NCI-H345 treated with DMSO at 0.1 percent for 48 hours (cell line): ENCODE measurements at regions not wholly inside any gene's neighbourhood (a gene's known extent, or its start where the extent isn't known, plus 50 kb on each side); places are given as distances from the start of the nearest gene placed in this dataset.

Experiments used
- DNase-seq: peaks from one replicate; lab custom pipeline; 2025; ENCODE audit not compliant: unreplicated experiment; lab: John Stamatoyannopoulos, UW

DNA sequence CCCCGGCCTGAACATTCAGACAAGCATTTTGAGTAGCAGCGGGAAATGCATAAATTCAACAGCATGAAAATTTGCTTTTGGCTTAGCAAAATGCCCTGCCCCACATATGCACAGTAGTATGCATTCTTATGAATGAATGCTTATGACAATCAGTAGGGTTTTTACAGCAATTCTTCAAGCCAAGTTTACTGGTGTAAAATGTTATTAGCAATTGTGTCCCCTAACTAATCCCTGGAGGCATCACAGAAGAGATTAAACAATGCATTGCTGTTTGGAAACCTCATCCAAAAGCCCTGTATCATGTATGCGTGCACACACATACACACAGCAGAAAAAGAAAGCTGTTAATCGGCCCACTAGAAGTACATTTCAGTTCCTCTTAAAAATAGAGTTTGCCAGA, 406.5 kb downstream of the LRIG3 start:
- DNase-seq, result no peak

DNA sequence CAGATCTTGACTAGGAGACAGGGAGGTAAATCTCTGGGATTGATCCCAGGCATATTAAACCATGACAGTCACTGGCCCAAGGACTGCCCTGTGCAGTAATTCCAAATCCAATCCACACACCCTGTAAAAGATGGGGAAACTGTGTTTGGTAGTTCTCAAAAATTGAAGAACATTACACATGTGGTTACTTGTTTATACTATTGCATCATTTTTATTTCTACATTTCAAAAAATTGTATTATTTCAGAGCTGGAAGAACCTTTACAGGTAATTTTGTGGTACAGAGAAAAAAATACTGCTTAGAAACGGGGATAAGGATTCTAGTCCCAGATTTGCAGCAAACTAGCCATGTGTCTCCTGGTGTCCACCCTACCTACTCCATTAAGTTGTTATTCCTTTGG, 400.5 kb downstream of the LRIG3 start:
- no peak for DNase-seq

DNA sequence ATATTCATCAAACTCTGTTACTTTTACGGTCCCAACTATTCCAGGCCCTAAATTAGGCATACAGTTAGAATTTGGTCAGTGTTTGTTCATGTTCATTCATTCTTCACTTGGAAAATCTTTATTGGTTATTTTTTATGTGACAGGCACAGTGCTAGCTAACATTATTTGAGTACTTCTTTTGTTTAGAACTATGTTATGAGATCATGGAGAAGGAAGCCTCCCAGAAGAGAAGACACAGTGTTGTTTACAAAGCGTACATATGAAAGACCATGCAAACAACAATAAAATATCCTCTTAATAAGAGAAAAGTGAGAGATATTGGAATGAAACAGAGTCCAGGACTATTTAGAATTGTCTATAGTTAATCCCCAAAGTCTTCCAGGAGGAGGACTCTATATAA, 399.2 kb downstream of the LRIG3 start:
- DNase-seq, result no peak

DNA sequence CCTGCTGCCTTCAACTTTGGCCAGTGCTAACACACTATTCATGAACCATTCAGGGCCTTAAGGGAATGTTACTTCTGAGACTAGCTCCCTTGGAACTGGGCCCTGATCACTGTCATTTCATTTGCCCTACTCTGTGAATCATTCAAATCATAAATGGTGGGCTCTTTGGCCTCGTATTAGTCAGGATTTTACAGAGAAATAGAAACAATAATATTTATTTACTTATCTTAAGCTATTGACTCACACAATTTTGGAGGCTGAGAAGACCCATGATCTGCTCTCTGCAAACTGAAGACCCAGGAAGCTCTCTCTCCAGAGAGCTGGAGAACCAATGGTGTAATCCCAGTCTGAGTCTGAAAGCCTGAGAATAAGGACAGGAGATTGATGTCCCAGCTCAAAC, 398.5 kb downstream of the LRIG3 start:
- no peak for DNase-seq

DNA sequence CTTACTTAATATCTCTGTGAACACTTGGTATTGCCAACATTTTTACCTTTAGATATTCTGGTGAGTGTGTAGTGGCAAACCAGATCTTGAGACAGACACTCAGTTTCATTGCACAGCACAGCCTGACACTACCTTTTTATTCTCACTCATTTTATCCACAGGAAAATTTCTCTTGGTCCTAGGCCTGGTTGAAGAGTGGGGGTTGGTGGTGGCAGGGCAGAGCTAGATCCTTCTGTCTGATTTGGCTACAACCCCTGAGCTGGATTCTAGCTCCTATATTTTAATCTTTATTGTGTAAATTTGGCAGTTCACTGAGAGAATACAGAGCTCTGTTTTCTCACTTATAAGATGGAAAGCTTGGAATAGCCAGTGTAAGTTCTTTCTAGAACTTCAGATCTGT, 396.9 kb downstream of the LRIG3 start:
- DNase-seq, result no peak

DNA sequence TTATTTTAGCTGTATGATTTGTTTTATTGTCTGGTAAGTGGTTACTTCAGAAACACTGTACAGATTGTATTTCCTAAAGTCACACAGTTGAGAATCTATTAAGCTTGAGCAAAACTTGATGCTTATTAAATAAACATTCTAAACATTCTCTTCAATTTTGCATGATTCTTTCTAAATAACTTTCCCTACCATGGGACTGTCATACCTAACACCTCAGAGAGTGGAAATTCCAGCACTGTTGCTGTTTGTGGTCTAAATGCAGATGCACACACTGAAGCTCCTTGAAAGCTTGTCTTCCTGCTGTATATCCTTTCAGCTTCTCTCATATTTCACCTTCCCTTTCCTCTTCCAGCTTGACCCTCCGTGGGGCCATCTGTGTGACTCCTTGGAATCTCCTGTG, 392.0 kb downstream of the LRIG3 start:
- DNase-seq, result no peak

DNA sequence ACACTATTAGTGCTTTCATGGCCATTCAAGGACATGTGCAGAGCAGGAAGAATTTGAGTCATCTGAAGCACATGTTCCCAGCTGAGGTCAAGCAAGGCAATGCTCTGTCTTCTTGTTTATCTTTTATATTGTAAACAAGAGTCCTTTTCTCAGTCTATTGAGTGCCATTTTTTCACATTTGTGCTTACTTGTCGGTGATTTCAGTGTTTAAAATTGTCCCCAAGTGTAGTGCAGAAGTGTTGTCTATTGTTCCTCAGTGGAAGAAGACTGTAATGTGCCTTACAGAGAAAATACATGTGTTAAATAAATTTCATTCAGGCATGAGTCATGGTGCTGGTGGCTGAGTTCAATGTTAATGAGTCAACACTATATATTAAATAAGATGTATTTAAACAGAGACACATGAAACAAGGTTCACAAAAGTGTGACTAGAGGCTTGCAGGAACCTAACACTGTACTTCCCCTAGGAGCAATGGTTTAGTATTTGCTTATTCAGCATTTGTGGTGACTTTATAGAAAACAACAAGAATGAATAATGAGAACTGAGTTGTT, 391.1 kb downstream of the LRIG3 start:
- no peak for DNase-seq

DNA sequence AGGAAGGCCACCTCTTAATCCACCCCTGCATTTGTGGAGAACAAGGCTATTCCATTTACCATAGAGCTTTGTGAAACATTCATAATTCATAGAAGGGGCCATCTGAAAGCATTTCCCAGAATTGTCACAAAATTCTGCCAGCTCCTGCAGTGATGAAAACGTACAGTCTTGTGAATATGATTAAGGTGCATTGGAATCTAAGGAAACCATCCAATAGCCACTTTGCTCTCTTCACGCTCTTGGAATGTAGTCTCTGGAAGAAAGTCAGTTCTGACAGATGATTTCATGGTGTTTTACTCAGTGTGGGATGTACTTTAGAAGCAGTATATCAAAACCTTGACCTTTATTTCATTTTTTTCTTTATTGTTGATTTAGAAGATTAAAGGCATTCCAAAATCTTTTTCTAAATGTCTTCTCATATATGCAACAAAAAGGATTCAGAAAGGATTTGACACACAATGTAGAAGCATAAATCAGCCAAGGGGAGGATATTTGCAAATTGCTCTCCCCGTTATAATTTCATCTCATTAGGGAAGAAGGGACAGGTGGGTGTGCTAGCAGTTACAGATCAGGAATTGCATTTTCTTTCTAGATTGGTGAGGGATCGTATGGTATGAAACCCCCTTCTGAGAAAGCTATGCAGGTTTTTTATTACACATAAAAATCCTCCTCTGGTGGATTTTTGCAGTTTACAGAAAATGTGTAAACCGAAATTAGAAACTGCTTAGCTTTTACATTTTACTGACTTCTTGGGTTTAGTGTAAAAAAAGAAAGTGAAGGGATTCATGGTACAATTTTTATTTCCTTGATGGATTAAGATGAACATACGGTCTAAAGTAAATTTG, 390.2 kb downstream of the LRIG3 start:
- DNase-seq, result no peak

DNA sequence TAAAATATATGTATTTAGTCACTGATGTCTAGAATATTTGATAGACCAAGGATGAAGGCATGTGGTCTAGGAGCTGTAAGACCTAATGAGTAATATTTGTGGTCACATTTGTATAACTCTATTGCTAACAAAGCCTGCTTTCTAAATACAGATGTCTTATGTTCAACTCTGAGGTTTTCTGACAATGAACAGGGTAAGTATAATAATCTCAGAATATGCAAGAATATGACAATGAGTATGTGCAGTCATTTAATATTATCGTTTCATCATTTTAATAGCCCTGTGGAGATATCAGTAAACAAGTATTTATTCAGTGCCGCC, 389.6 kb downstream of the LRIG3 start:
- DNase-seq, result no peak

DNA sequence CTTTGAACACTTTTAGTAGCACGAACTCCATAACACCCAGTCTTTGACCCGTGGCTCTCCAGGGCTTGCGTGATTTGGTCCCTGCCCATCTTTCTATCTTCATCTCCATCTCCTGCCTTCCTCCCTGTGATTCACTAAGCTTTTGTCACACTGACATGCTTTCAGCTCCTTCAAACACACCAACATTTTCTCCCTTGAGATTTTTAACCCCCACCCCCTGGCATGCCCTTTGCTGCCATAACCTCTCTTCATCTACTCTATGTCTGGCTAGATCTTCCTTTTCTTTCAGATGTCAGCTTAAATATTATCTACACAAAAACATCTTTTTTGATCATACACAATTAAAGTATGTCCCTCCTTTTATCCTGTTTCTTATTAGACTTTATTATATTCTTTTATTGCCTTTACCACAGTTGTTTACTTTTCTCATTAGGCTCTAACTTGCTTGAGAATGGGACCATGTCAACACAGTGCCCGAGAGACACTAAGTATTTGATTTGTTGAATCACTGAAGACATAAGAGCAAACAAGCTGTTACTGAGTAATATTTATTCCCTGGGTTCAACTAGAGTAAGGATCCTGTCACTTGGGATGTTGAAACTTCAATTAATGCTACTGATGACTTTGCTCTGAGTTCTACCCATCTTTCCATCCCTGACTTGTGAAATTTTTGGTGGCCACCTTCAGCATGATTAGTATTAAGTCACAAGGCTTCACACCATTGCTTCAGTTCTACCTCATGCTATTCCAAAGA, 387.3 kb downstream of the LRIG3 start:
- DNase-seq, result no peak

DNA sequence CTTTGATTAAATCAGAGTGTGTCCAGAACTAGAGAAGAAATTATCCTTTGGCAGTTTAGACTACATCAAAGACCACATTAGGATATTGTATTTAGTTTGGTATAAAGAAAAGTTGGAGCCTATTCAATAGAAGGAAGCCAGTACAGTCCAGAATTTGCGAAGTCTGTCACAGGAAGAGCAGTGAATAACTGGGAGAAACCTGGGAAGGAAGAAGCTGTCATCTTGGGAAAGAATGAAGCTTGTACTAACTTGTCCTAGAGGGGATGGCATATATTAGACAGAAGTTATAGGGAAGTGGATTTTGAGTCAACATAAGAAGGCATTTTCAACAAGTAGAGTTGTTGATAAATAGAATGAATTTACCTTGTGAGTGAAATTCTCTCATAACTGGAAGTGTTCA, 386.7 kb downstream of the LRIG3 start:
- DNase-seq, result no peak

DNA sequence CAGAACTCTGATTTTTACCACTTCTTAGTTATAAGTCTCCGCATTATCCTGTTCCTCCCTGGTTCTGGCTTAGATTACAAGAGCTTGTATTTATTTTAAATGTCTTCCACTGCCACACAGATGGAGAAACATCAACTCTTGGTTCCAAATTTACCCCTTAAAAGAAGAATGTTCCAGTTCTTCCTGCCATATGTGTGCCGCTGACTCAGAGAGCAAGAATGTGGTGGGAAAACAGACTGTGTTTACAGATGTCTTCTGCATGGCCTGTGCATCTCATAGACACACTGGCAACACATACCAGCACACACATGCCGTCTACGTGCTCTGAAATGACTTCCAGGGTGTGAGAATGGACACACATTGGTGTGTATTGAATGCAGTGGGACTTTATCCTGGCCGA, 383.0 kb downstream of the LRIG3 start:
- DNase-seq, result no peak

DNA sequence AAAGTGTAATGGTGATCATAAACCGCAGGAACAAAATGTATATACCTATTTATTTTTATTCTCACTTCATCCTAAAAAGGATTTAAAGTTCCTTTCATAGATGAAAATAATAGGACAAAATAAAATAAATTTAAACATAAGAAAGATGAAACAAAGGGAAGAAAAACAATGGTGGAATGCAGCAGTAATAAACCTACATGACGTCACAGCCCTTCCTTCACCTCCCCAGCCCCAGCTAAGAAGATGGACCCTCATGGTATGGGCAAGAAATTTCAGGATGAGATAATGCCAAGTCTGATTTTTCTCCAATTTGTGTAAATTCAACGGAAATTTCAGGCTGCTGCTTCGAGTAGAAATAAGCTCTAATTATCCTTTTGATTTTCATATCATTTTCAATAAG, 381.0 kb downstream of the LRIG3 start:
- DNase-seq, result no peak

DNA sequence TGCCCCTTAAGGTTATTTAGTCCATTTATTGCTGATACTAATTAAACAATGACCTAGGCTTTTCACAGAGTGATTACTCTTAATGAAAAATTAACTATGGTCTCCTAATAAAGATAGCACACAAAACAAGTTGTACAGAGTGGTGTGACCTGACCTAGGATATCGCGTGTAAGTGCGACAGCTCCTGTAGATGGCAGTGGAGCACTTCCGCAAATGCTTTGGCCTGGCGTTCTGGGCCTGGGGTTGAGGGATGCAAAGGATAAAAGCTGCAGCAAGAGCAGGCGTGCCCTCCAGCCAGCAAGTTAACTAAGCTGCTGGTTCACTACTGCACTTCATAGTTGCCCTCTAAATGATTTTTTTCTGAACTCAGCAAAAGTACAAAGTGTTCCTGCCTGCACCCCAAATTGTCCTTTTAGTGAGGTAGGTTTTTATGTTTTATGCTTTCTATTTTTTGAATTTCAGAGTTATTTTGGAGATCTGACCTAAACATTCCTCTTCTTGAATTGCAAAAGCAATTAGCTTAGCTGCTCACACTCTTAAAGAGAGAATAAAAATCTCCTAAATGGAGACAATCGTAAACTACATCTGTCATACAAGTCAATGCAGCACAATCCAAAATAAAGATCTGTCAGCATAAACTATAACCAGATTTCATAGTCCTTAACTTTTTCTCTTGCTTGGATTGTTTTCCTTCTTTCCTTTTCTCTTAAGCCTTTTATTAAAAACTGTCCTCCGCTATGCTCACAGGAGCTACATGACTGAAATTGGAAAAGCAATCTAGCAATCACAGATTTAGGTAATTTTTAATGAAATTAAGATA, 379.6 kb downstream of the LRIG3 start:
- peak; percentile 73 for DNase-seq

DNA sequence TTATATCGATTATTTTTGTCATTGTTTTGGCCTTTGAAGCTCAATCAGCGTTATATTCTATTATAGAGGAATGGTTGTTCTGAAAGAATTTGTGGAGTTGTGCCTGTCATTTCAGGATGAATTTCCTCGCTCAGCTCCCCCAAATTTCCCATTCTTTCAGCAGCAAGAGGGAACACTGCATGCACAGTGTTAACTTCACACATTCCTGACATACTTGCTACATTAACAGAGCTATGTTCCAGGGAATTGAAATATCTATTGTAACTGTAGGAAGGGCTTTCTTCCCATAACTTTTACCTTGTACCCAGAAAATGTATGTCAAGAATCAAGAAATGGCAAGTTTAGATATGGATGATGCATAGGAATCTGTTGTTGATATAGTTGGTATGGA, 379.0 kb downstream of the LRIG3 start:
- DNase-seq, result no peak

DNA sequence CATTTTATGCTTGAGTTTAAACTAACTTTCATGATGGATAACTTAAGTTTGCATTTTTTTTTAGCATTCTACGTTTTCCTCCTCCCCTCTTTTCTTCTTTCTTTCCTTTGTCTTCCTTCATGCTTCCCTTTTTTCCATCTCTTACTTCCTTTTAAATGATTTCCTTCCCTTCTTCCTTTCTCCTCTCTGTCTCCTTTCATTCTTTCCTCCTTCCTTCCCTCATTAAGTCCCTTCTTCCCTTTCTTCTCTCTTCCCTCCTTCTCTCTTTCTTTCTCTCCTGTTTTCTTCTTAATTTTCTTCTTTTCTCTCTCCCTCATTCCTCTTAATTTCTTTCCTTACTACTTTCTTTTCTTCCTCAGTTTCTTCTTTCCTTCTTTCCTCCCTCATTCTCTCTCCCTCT, 376.0 kb downstream of the LRIG3 start:
- no peak for DNase-seq

DNA sequence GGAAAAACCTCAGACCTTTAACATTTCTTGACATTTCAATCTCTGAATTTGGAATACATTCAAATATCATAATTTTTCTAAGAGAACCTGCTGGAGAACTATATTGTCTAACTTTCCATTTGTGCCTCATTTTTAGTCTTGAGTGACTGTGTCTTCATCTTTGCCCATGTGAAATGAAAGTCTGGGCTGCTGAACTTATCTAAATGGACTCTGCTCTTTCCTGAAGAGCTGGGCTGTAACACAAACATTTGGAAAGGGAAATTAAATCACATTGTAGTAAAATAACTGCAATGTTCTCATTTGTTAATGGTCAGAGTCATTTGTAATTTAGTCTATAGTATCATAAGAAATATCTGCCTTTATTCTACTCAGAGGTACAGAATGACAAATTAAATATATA, 373.1 kb downstream of the LRIG3 start:
- no peak for DNase-seq

DNA sequence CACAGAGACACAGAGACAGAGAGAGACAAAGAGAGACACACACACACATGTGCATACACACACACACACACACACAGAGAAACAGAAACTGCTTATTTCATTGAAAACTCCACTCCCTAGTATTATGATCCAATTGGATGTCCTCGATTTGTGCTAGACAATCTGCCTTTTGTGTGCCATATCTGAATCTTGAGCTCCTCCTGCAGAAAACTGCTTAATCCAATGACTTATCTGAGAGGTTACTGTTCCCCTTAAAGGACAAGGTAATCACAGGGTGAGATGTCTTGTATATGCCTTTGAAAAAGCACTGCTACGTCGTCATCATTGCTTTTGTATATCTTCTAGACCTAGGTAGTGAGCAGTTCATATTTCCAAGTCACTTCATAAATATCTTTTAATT, 371.5 kb downstream of the LRIG3 start:
- no peak for DNase-seq

DNA sequence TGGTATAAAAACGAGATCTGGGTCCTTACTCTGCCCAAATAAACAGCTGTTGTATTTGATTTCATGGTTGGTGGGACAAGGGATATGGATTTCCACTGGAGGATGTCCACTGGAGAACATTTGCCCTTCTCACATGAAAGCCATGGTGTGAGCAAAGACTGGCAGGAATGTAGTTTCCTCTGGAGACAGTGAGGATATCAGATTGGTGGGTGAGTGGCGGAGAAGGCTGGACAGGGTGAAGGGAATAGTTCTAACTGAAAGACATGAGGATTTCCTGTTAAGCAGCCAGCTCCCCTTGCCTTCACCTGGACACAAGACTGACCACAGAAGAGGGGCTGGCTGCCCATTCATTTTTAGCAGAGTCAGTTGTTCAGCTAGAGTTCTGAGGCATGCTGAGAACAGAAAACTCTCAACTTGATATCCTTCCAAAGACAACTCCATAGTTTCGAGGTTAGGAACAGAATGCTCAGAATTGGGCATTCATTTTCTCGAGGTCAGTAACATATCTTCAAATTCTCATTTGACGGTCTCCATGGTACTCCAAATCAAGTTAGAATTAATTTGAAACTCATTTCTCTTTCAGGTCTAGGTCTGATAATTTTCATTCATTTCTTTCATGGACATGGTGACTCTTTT, 365.7 kb downstream of the LRIG3 start:
- no peak for DNase-seq

DNA sequence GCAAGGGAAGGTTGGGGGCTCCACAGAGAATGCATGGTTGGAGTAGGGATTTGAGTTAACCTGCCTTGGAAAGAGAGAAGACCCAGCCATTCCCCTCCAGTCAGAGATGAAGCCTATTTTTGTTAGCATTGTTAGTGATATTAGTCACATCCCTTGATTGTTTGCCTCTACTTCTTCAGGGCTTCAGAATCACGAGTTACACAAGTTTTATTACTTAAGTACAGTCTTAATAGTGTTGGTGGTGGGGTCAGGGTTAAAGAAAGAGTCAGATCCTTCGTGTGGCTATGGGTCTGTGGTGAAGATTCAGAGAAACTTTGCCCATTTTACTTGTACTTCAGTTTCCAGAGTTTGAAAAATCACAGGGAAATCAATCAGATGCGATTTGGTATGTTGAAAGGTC, 363.1 kb downstream of the LRIG3 start:
- no peak for DNase-seq

DNA sequence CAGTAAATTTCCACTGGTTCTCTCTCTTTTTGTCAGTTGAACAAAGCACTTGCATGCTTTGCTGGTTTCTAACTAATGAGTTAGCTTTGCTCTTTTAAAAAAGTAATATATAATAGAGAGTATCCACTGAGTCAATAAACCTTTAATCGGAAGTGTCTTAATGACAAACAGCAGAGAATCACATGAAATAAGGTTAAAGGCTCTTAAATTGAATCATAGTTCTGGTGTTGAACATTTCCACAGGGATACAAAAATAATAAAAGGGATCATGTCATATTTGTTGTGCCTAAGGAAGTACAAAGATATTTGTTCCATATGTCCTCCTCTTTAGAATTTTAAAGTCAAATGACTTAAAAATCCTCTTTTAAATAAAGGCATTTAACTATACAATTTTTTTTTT, 362.6 kb downstream of the LRIG3 start:
- no peak for DNase-seq
